H1 (cell line): ENCODE measurements at regions not wholly inside any gene's neighbourhood (a gene's known extent, or its start where the extent isn't known, plus 50 kb on each side); places are given as distances from the start of the nearest gene placed in this dataset.

Experiments used
- CHD7 ChIP-seq: fragments of 300-600 bp; sonication (generic); IDR thresholded peaks from 2 replicates; pipeline ENCODE4 v1.7.1; 2012; ENCODE audit warnings: low read length, moderate library complexity, mild to moderate bottlenecking, inconsistent platforms; ENCODE audit not compliant: insufficient replicate concordance
- CREB1 ChIP-seq: IDR thresholded peaks from 2 replicates; pipeline ENCODE4 v1.6.1; 2012; ENCODE audit warnings: inconsistent platforms
- JUND ChIP-seq: IDR thresholded peaks from 2 replicates; pipeline ENCODE4 v1.6.1; 2011; ENCODE audit warnings: mild to moderate bottlenecking, improper control_type of control experiment, low read length
- MAFK ChIP-seq: IDR thresholded peaks from 2 replicates; pipeline ENCODE4 v1.6.1; 2012; ENCODE audit warnings: low read depth, mild to moderate bottlenecking, improper control_type of control experiment, low read length
- RNF2 ChIP-seq: fragments of 200-900, 300-1000 bp; sonication (generic); IDR thresholded peaks from 2 replicates; pipeline ENCODE4 v1.7.1; 2016; ENCODE audit warnings: borderline replicate concordance, low read depth, mild to moderate bottlenecking, antibody characterized with exemption, low read length; ENCODE audit not compliant: poor library complexity, severe bottlenecking; ENCODE audit errors: missing control alignments
- SIRT6 ChIP-seq: IDR thresholded peaks from one replicate; pipeline ENCODE4 v1.7.1; 2012; ENCODE audit warnings: low read length, inconsistent platforms

GRCh38 chr1:208634346-208635140 is 390.4 kb upstream of the PLXNA2 start (continued):
- TF ChIP-seq CHD7 (no peak), SIRT6 (no peak), MAFK (no peak), CREB1 (no peak), JUND (no peak), RNF2 (no peak)
